ENCODE measurements at regions not wholly inside any gene's neighbourhood (a gene's known extent, or its start where the extent isn't known, plus 50 kb on each side); places are given as distances from the start of the nearest gene placed in this dataset.

DNA sequence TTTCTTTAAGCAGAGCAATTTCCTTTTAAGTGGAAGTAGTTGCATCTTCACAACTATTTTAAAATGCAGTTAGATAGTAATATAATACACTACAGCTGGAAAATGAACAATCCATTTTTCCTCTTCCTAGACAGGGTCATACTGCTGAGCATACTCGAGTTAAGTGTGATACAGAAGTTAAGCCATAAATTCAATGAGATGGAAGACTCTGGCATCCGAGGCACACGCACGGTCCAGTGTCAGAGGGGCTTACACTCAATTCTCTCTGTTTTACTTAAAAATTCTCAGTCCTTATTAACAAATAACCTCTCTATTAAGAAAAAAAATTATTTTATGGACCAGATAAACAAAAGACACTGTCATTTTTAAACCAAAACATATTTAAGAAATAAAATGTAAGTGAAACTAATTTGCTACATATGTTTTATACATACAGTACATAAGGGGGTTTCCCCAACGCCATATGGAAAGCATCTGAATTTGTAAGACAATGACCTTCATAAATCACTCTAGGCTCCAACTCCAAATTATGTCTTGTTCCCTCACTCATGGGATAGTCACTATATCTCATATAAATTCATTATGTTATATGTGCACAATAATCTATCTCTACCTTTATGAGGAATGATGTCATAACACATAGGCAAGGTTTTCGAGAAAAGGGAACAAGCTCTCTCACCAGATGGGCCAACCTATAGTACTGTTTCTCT lies 315.3 kb downstream of the PAPSS1 start:
- H3K27me3 ChIP-seq (ENCODE audit: insufficient read depth, low read depth) = no peaks in the 10 kb centered on the region
- intact Hi-C loops (cut with micrococcal nuclease; ENCODE audit: unreplicated experiment) = no loop called here
- ChIA-PET POLR2A (ENCODE audit: unreplicated experiment) (no interaction called here), CTCF (no interaction called here)
- H3K9me2 ChIP-seq (ENCODE audit: insufficient read depth) = no peaks in the 10 kb centered on the region
- no peaks in the 10 kb centered on the region for H4K20me1 ChIP-seq (ENCODE audit: insufficient read depth)
- no peaks in the 10 kb centered on the region for H3K79me2 ChIP-seq (ENCODE audit: low read depth)
- H3K4me3 ChIP-seq = no peak overlapping the region
- H3K4me2 ChIP-seq = no peak overlapping the region
- no TSS peak for BruUV-seq (replicated peaks)
- H3K9me3 ChIP-seq (ENCODE audit: insufficient read depth, low read depth) = no peaks in the 10 kb centered on the region
- DNase-seq = no peak
- H3K27ac ChIP-seq = no peak overlapping the region
- H3K4me1 ChIP-seq (replicated peaks; ENCODE audit: insufficient read depth) = no peaks in the 10 kb centered on the region
- no peak overlapping the region for H2AFZ ChIP-seq
- H3K36me3 ChIP-seq (ENCODE audit: low read depth) = no peaks in the 10 kb centered on the region
- H3F3A ChIP-seq (ENCODE audit: insufficient read depth, low read depth) = no peaks in the 10 kb centered on the region
- TF ChIP-seq, protein P1, sequence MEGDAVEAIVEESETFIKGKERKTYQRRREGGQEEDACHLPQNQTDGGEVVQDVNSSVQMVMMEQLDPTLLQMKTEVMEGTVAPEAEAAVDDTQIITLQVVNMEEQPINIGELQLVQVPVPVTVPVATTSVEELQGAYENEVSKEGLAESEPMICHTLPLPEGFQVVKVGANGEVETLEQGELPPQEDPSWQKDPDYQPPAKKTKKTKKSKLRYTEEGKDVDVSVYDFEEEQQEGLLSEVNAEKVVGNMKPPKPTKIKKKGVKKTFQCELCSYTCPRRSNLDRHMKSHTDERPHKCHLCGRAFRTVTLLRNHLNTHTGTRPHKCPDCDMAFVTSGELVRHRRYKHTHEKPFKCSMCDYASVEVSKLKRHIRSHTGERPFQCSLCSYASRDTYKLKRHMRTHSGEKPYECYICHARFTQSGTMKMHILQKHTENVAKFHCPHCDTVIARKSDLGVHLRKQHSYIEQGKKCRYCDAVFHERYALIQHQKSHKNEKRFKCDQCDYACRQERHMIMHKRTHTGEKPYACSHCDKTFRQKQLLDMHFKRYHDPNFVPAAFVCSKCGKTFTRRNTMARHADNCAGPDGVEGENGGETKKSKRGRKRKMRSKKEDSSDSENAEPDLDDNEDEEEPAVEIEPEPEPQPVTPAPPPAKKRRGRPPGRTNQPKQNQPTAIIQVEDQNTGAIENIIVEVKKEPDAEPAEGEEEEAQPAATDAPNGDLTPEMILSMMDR (conservative IDR thresholded peaks at IDR 0.05) = no peak
- no peak for TF ChIP-seq EZH2 (IDR thresholded peaks at IDR 0.05; ENCODE audit: low read depth)

DNA sequence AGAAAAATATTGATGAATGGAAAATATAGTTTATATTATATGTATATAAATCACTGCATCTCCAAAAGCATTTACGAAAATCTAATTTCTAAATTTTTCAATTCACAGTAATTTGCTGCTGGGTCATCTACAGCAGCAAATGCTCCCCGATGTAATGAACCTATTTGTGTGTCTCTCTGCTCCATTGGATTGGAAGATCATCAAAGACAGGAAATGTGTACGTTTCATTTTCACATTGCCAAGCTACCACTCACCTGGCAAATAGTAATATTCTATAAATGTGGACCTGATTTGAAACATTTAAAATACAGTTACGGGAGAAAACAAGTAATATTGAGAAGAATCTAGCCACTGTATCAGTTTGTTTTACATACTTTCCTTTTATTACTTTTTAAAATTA lies 317.7 kb downstream of the PAPSS1 start:
- Histone ChIP-seq H3F3A (ENCODE audit: insufficient read depth, low read depth) (no peaks in the 10 kb centered on the region), H3K36me3 (ENCODE audit: low read depth) (no peaks in the 10 kb centered on the region), H3K27me3 (ENCODE audit: insufficient read depth, low read depth) (no peaks in the 10 kb centered on the region), H3K4me1 (replicated peaks; ENCODE audit: insufficient read depth) (no peaks in the 10 kb centered on the region), H3K9me2 (ENCODE audit: insufficient read depth) (no peaks in the 10 kb centered on the region), H4K20me1 (ENCODE audit: insufficient read depth) (no peaks in the 10 kb centered on the region), H3K4me2 (no peak overlapping the region), H3K4me3 (no peak overlapping the region), H3K27ac (no peak overlapping the region), H2AFZ (no peak overlapping the region), H3K79me2 (ENCODE audit: low read depth) (no peaks in the 10 kb centered on the region), H3K9me3 (ENCODE audit: insufficient read depth, low read depth) (no peaks in the 10 kb centered on the region)
- intact Hi-C loops (cut with micrococcal nuclease; ENCODE audit: unreplicated experiment) = no loop called here
- ChIA-PET CTCF (no interaction called here), POLR2A (ENCODE audit: unreplicated experiment) (no interaction called here)
- no peak for TF ChIP-seq EZH2 (IDR thresholded peaks at IDR 0.05; ENCODE audit: low read depth)
- TF ChIP-seq, protein P1 (conservative IDR thresholded peaks at IDR 0.05) = no peak
- DNase-seq = no peak
- BruUV-seq (replicated peaks) = no TSS peak

DNA sequence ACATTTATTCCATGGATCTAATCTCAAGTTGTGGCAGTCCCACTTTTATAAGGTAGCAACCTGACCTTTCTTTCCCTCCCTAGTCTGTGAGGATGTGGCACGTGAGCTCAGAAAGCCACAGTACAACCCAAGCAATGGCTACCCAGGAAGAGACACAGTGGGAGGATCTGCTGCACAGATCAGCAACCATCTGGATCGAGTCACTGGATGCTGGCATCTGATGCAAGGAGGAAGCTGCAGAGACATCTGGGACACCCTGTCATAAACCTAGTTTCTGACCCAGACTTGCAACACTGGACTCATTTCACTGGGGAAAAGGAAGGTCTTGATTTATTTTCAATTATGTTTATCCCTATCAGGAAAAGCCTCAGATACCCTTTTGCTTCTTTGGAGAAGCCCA lies 327.1 kb downstream of the PAPSS1 start:
- Histone ChIP-seq H4K20me1 (ENCODE audit: insufficient read depth) (no peaks in the 10 kb centered on the region), H3K27ac (no peak overlapping the region), H2AFZ (no peak overlapping the region), H3F3A (ENCODE audit: insufficient read depth, low read depth) (no peaks in the 10 kb centered on the region), H3K27me3 (ENCODE audit: insufficient read depth, low read depth) (no peaks in the 10 kb centered on the region), H3K36me3 (ENCODE audit: low read depth) (no peaks in the 10 kb centered on the region), H3K4me2 (no peak overlapping the region; the same call in 1 of the 2 replicates), H3K79me2 (ENCODE audit: low read depth) (no peaks in the 10 kb centered on the region), H3K4me1 (replicated peaks; ENCODE audit: insufficient read depth) (no peaks in the 10 kb centered on the region), H3K9me2 (ENCODE audit: insufficient read depth) (no peaks in the 10 kb centered on the region), H3K9me3 (ENCODE audit: insufficient read depth, low read depth) (no peaks in the 10 kb centered on the region), H3K4me3 (no peak overlapping the region)
- intact Hi-C loops (cut with micrococcal nuclease; ENCODE audit: unreplicated experiment) = no loop called here
- no TSS peak for BruUV-seq (replicated peaks)
- no peak for DNase-seq
- ChIA-PET POLR2A (ENCODE audit: unreplicated experiment) (no interaction called here), CTCF (no interaction called here)
- TF ChIP-seq, protein P1 (conservative IDR thresholded peaks at IDR 0.05) = no peak
- TF ChIP-seq EZH2 (IDR thresholded peaks at IDR 0.05; ENCODE audit: low read depth) = no peak
